ENCODE measurements at regions not wholly inside any gene's neighbourhood (a gene's known extent, or its start where the extent isn't known, plus 50 kb on each side); places are given as distances from the start of the nearest gene placed in this dataset.
A peak's percentile ranks its signal among the peaks of the same experiment; 100 is the strongest.

GRCh38 chr2:103921161-103921560 is 932.8 kb upstream of the POU3F3 start:
- TF ChIP-seq, protein P1, sequence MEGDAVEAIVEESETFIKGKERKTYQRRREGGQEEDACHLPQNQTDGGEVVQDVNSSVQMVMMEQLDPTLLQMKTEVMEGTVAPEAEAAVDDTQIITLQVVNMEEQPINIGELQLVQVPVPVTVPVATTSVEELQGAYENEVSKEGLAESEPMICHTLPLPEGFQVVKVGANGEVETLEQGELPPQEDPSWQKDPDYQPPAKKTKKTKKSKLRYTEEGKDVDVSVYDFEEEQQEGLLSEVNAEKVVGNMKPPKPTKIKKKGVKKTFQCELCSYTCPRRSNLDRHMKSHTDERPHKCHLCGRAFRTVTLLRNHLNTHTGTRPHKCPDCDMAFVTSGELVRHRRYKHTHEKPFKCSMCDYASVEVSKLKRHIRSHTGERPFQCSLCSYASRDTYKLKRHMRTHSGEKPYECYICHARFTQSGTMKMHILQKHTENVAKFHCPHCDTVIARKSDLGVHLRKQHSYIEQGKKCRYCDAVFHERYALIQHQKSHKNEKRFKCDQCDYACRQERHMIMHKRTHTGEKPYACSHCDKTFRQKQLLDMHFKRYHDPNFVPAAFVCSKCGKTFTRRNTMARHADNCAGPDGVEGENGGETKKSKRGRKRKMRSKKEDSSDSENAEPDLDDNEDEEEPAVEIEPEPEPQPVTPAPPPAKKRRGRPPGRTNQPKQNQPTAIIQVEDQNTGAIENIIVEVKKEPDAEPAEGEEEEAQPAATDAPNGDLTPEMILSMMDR (IDR thresholded peaks at IDR 0.05; ENCODE audit: low read depth, low read length, missing control alignments): no peak
- no peak for DNase-seq (ENCODE audit: low read depth)
- in situ Hi-C loops (cut with HindIII; ENCODE audit: low sequenced_read_pairs): no loop called here
- H3K4me3 ChIP-seq (ENCODE audit: low read depth, low read length): no peak overlapping the region

DNA sequence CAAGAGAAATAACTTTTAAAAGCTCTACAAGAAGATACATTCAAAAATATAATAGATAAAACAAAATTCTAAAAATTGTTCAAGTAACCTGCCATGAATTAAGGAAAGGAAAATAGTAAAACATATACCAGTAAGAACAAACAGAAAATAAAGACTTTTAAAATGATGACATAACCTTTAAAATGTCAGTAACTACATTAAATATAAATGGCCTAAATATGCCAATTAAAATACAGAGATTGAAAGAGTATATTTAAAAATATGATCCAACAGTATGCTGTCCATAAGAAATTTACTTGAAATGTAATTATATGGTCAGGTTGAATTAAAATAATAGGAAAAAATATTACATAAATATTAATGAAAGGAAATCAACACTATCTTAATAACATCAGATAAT is 911.7 kb upstream of the POU3F3 start:
- in situ Hi-C loops (cut with HindIII; ENCODE audit: low sequenced_read_pairs): no loop called here
- DNase-seq (ENCODE audit: low read depth): no peak
- TF ChIP-seq, protein P1 (IDR thresholded peaks at IDR 0.05; ENCODE audit: low read depth, low read length, missing control alignments): no peak
- H3K4me3 ChIP-seq (ENCODE audit: low read depth, low read length): no peak overlapping the region

GRCh38 chr2:103945083-103945482 is 908.8 kb upstream of the POU3F3 start:
- H3K4me3 ChIP-seq (ENCODE audit: low read depth, low read length): no peak overlapping the region
- TF ChIP-seq, protein P1 (IDR thresholded peaks at IDR 0.05; ENCODE audit: low read depth, low read length, missing control alignments): no peak
- DNase-seq (ENCODE audit: low read depth): no peak
- in situ Hi-C loops (cut with HindIII; ENCODE audit: low sequenced_read_pairs): no loop called here

DNA sequence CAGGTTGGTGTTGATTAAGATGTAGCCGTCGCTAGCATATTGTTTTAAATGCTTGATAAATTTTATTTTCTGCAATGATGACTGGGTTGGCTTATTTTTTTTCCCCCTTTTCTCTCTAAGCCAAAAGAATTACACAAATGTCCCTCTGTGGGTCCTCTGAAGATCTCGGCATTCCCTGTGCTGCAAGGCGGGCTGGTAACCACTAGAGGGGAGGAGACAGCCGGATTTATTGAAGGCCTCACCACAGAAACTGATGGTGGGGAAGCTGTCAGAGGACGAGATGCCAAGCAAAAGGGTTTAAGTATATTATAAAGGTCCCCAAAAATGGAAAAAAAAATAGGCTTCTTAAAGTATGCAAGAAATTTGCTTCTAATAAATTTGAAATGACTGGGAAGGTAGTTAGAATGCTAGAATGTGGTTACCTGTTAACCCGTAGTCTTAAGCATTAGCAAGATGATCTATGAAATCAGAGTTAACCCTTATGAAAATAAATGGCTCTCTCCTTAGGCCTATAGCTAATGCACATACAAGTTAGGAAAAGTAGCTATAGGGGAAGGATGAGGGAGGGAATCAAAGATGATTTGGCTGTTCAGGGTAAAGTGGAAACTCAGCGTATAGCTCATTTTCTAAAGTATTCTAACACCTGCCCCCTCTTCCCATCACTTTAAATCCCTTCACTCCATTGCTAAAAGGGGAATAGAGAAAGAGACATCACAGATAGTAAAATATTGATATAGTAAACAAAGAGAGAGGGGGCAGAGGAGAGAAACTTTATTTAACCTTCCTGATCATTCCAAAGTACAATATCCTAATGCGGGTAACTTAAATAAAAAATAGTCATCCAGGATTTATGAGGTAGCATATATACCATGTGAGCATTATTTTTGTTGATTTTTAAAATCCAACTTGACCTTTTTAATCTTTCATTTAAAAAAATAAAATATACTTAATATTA is 894.5 kb upstream of the POU3F3 start:
- in situ Hi-C loops (cut with HindIII; ENCODE audit: low sequenced_read_pairs): no loop called here
- no peak overlapping the region for H3K4me3 ChIP-seq (ENCODE audit: low read depth, low read length)
- TF ChIP-seq, protein P1 (IDR thresholded peaks at IDR 0.05; ENCODE audit: low read depth, low read length, missing control alignments): peak; percentile 98
- DNase-seq (ENCODE audit: low read depth): peak; percentile 41

DNA sequence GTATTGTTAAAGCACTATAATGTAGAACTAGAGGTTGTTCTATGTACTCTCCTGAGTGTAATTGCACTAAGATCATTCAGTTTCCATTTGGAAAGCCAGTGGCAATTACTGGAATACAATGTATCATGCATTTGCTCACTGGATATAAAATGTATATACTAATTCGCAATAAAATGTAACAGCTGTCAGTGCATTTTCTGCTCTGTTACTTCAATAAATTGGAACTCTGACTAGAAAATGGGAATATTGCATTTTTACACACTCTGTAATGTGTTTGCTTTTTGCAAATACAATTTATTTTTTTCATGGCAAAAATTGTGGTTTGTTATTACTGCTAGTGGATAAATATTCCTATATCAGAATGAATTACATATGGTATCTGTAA is 893.8 kb upstream of the POU3F3 start:
- TF ChIP-seq, protein P1 (IDR thresholded peaks at IDR 0.05; ENCODE audit: low read depth, low read length, missing control alignments): no peak
- in situ Hi-C loops (cut with HindIII; ENCODE audit: low sequenced_read_pairs): no loop called here
- DNase-seq (ENCODE audit: low read depth): no peak
- no peak overlapping the region for H3K4me3 ChIP-seq (ENCODE audit: low read depth, low read length)

DNA sequence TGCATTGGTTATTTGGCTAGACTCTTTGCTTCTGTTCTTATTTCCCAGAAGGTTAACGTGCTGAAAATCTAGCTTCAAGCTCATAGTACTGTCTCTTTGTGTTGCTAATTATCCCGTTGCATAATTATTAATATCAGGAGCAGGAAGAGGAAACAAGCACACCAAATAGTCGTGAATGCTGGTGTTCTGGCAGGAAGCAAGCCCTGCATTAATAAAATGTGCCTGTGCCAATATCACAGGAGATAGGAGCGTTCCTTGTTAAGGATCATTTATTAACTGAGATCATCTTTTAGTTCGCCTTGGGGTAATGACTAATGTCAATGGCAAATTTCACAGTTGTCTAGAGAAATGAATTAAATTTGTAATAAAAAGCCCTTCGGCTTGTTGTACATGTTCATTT is 893.0 kb upstream of the POU3F3 start:
- no peak for DNase-seq (ENCODE audit: low read depth)
- in situ Hi-C loops (cut with HindIII; ENCODE audit: low sequenced_read_pairs): no loop called here
- TF ChIP-seq, protein P1 (IDR thresholded peaks at IDR 0.05; ENCODE audit: low read depth, low read length, missing control alignments): no peak
- no peak overlapping the region for H3K4me3 ChIP-seq (ENCODE audit: low read depth, low read length)

Data from astrocyte of the cerebellum (primary cell).